GM19023 (cell line): ENCODE measurements at regions not wholly inside any gene's neighbourhood (a gene's known extent, or its start where the extent isn't known, plus 50 kb on each side); places are given as distances from the start of the nearest gene placed in this dataset.

ENCODE experiments used
- ATAC-seq: cut with Tn5 transposase; IDR thresholded peaks from one replicate; pipeline ENCODE4 v1.9.1; 2021; ENCODE audit warnings: mild to moderate bottlenecking, moderate library complexity; ENCODE audit not compliant: unreplicated experiment

- ATAC-seq = no peak
Observed at GRCh38 chr6:164195278-164195941, 780.9 kb downstream of the QKI start.

- ATAC-seq = no peak
Observed at GRCh38 chr6:164188861-164189260, 774.3 kb downstream of the QKI start.

GRCh38 chr6:164185471-164185871 is 771.0 kb downstream of the QKI start:
- ATAC-seq = no peak

- no peak for ATAC-seq
Observed at GRCh38 chr6:164184410-164184809, 769.9 kb downstream of the QKI start.

- ATAC-seq = no peak
Observed at GRCh38 chr6:164183556-164184123, 769.1 kb downstream of the QKI start.

GRCh38 chr6:164178679-164179332 is 764.3 kb downstream of the QKI start:
- no peak for ATAC-seq

- ATAC-seq = no peak
Observed at GRCh38 chr6:164169355-164169754, 754.8 kb downstream of the QKI start.

- no peak for ATAC-seq
Observed at GRCh38 chr6:164168595-164168994, 754.1 kb downstream of the QKI start.

- no peak for ATAC-seq
Observed at GRCh38 chr6:164167873-164168405, 753.4 kb downstream of the QKI start.

GRCh38 chr6:164166996-164167395 is 752.5 kb downstream of the QKI start:
- no peak for ATAC-seq

- no peak for ATAC-seq
Observed at GRCh38 chr6:164166515-164166914, 752.0 kb downstream of the QKI start.

GRCh38 chr6:164164876-164165275 is 750.4 kb downstream of the QKI start:
- no peak for ATAC-seq

- no peak for ATAC-seq
Observed at GRCh38 chr6:164163239-164163638, 748.7 kb downstream of the QKI start.

- ATAC-seq = no peak
Observed at GRCh38 chr6:164159061-164159460, 744.5 kb downstream of the QKI start.

- no peak for ATAC-seq
Observed at GRCh38 chr6:164154588-164154987, 740.1 kb downstream of the QKI start.

GRCh38 chr6:164152611-164153010 is 738.1 kb downstream of the QKI start:
- no peak for ATAC-seq

GRCh38 chr6:164151161-164152120 is 736.9 kb downstream of the QKI start:
- no peak for ATAC-seq

GRCh38 chr6:164150232-164150631 is 735.7 kb downstream of the QKI start:
- no peak for ATAC-seq

GRCh38 chr6:164148788-164149187 is 734.3 kb downstream of the QKI start:
- no peak for ATAC-seq

- no peak for ATAC-seq
Observed at GRCh38 chr6:164144316-164144715, 729.8 kb downstream of the QKI start.

- ATAC-seq = no peak
Observed at GRCh38 chr6:164142322-164142721, 727.8 kb downstream of the QKI start.
